Renal cortical epithelial cell (primary cell): ENCODE measurements at regions not wholly inside any gene's neighbourhood (a gene's known extent, or its start where the extent isn't known, plus 50 kb on each side); places are given as distances from the start of the nearest gene placed in this dataset.

Experiments
- DNase-seq: peaks from one replicate; pipeline ENCODE4 v3.0.0-alpha.2; 2011; ENCODE audit warnings: low read depth

DNA sequence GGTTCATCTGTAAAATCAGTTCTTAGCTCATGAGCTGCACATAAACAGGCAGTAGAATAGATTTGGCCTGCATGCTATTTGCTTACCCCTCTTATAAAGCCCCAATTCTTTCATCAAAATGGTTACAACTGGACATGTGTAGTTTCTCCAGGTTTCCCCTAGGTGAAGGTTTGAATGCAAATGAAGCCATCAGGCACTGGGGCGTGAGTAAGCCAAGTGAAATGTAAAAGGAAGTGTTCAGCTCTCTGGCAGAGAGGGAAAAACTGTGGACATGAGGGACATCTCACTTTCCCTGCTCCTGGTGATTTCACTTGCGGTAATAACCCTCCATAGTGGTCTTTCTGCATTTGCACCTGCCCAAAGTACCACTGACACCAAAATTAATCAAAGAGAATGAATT, 1402.3 kb upstream of the LRRTM1 start:
- peak; percentile 10 for DNase-seq

DNA sequence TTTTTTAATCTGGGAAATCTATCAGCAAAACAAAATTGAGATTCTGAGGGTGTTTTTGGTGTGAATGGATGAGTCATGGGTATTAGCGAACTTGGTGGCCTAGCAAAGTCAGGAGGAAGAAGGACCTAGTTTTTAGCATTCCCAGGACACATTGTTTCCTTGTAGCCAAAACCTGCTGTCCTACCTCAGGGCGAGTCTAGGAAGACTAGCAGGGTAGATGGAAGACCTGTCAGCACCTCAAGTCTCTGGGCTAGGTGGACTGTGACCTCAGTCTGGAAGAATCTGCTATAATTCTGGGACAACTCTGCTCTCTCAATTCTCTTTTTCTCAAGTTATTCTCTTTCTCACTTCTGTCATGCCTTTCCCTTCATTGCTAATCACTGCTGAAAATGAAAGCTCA, 1399.3 kb upstream of the LRRTM1 start:
- DNase-seq = no peak

DNA sequence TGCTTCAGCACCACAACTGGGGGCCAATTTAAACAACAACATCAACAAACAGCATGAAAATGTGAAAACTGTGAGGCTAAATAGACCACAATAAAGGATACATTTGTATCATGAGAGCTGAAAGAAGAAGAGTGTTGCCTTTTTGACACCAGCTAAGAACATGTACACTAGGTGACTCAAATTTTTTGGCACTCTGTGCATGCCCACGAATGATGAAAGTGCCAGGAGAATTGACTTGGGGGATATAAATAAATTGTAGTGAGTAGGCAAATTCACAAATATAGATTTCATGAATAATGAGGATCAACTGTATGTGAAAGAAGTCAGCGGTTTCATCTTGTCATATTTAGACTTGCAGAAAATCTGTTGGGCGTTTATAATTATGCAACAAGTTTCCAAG, 1388.0 kb upstream of the LRRTM1 start:
- DNase-seq = no peak

DNA sequence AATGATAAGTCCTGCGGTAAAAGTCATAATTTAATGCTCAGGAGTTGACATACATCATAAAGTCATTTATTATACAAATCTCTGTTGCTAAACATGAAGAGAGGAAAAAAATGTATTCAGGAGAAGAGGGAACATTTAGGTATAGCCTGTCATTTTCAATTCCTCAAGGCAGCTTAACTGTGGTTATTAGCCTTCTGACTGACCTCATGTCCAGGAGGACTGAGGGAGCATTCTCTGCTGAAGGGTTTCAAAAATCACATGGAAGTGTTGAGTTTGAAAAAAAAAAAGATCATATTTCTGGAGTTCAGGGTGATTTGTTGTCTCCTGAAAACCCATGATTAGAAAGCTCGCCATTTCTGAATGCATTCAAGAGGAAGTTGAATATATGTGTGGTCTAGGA, 1371.1 kb upstream of the LRRTM1 start:
- no peak for DNase-seq

DNA sequence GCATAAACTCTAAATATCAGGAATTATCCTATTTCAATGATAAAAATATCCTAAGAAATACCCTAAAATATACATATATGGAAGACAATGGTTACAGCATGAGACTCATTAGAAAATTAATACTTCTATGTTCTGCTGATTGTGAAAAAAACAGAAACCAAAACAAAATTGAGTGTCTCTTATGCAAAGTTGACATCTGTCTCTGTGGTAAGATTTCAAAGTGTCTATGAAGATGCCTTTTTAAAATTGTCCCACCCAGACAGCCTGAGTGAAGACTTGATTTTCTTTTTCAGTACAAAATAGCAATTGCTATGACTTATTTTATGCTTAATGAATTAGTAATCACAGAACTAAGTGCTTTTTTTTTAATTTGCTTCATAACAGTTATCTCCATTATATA, 1368.4 kb upstream of the LRRTM1 start:
- DNase-seq = no peak

DNA sequence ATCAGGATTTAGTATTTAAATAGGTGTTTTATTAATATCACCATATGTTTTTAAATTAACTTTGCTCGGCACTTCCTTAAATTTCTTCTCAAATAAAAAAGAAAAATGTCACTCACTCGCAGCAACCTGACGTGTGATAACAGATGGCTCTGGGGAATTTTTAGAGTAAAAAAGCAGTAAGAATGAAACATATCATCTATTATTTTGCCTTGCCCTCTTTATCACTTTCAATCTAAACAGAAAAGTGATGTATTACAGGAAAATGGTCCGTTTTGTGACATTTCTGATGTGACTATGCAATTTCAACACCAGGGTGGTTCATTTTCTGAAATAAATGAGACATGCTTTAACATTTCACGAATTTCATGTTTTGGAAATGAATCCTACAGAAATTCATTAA, 1368.0 kb upstream of the LRRTM1 start:
- no peak for DNase-seq

DNA sequence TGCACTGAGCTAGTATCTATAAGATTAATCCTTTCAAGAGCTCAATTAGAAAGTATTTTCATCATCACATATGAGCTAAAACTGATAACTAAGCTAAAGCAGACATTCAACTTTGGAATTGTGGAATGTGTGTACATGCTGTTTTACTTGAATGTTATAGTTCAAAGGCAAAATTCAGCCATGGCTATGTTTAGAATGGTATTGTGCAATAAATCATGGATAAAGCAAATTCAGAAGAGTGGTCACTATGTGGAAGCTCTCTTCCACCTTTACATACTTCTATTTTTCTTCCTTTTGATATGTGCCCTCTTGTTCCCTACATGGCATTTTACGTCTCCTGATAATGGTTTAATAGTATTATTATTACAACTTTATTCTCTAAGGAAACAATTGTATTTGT, 1366.3 kb upstream of the LRRTM1 start:
- no peak for DNase-seq

DNA sequence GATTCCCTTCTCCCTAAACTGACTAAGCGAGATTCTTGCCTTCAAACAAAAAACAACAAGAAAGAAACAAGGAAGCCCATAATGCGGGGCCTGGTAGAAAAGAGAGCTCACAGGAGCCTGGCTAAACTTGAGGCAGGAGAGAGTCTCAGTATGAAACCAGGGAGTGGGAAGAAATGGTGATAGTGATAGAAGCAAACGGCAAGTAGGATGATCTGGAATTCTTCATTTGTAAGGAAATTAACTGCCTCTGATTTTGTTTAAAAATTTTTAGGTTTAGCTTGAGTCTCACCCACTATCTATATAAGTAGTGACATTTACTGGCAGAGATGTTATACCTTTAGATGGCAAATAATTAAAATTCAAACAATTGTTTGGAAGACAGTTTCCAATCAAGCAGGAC, 1356.5 kb upstream of the LRRTM1 start:
- DNase-seq = no peak

DNA sequence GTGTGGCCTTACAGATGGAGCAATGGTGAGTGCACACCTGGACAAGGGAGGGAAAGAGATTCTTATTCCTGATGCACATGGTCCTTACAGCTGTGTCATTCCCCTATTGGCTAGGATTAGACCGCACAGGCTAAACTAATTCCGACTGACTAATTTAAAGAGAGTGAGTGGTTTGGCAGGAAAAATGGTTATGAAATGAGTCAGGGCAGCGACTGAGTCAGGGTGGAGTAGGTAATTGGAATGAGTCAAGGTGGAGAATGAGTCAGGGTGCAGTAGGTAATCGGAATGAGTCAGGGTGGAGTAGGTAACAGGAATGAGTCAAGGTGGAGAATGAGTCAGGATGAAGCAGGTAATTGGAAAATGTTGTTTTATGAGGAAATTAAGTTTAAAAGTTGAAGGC, 1353.7 kb upstream of the LRRTM1 start:
- DNase-seq = peak; percentile 94

DNA sequence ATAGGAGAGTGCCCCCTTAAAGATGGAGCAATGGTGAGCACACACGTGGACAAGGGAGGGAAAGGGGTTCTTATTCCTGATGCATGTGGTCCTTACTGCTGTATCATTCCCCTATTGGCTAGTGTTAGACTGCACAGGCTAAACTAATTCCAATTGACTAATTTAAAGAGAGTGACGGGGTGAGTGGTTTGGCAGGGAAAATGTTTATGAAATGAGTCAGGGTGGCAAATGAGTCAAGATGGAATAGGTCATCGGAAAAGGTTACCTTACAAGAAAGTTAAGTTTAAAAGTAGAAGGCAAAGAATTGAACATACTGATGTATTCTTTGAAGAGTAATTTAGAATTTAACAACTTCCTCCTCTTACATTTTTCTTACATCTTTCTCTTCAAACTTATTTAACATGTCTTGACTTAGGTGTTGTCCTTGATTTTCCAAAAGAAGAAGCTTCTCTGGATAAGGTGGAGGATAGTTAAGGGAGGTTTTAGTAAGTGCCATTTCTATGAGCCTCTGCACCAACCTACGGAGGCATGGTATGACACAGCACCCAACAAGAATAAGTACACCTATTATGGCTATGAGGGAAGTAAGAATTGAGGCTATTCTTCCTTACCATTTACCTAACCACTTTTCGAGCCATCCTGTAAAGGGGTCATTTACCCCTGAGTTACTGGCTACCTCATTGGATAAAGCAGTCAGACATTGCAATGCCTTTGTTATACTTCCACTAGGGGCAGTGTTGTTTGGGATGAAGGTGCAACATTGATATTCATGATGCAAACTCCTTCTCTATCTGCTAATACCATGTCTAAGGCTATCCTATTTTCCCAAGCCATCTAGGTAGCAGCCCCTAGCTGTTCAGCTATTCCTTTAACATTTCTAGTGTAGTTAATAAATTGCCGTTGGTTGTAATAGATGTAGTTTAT, 1345.8 kb upstream of the LRRTM1 start:
- DNase-seq = peak; percentile 82

DNA sequence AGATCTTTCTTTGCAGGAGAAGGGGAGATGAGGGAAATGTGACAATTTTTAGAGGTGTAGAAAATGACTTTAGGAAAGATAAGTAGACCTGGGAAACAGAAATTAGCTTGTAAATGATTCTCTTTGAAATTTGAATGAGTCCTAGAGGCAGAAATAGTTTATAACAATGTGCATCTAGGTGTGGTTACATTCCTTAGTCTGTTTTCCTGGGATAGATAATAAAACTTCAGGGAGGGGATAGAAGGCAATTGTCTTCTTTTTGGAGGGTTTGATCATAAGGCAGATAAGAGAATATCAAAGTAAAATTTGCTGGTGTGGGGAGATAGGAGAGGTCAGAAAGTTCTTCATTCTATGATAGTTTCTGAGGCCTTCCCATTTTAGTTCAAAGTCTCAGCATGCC, 1344.3 kb upstream of the LRRTM1 start:
- DNase-seq = peak; percentile 16

DNA sequence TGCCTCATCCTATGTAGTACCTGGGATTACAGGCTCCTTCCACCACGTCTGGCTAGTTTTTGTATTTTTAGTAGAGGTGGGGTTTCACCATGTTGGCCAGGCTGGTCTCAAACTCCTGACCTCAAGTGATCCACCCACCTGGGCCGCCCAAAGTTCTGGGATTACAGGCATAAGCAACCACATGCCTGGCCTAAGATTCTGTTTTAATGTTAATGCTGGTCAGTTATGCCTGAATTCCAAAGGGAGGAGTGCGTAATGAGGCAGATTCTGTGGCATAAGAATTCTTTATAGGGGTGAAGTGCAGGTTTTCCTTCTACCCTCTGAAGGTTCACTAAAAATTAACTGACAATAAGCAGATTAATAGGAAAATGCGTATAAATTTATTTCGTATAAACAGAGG, 1343.8 kb upstream of the LRRTM1 start:
- peak; percentile 16 for DNase-seq

DNA sequence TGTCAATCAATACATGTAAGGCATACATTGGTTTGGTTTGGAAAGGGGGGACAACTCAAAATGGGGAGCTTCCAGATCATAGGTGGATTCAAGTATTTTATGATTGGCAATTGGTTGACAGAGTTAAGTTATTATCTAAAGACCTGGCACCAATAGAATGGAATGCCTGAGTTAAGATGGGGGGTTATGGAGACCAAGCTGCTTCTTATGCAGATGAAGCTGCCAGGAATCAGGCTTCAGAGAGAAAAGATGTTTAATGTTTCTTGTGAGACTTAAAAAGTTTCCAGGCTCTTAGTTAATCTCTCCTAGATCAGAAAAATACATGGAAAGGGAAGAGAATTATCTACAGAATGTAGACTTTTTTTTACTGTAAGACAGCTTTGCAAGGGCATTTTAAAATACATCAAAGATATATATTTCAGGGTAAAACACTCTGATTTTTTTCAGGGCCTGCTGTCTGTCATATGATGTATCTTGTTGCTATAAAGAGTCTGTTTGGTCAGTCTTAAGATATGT, 1343.2 kb upstream of the LRRTM1 start:
- no peak for DNase-seq

DNA sequence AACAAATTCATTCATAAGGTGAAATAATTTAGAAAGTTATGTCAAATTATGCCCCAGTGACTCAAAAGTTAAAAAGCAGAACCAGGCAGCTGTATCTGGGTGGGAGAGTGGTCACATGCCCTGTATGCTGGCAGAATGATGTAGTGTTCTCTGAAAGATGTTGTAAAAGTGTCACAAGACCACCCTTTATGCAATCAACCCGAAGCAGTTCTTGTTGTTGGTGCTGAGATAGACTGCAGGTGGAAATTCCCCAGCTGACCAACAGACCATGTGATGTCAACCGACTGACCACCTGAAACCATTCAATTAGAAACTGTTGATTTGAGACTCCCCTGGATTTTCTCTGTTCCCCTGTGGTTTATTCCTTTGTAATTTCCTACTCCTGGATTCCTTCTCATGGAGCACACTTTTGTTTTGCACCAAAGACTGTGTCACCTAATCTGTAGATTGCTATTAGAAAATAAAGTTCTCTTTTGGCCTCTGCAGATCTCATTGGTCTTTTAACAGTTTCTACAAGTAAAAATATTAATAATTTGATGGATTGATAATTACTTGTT, 1341.3 kb upstream of the LRRTM1 start:
- DNase-seq = peak; percentile 56

DNA sequence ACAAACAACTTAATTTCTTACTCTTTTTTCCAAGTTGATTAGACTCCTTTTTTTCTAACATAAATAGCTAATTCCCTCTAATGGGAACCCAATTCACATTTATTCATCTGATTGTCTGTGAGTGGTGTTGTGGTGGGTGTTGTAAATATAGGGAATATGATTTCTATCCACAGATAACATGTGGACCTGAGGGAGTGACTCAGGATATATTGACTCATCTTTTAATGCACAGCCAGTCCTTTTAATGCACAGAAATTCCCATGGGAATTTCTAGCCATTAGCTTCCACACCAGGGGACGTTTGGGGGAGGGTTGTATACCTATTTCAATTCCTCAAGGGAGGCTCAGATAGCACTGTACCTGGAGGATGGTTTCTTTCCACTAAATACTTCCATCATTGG, 1339.6 kb upstream of the LRRTM1 start:
- DNase-seq = no peak

DNA sequence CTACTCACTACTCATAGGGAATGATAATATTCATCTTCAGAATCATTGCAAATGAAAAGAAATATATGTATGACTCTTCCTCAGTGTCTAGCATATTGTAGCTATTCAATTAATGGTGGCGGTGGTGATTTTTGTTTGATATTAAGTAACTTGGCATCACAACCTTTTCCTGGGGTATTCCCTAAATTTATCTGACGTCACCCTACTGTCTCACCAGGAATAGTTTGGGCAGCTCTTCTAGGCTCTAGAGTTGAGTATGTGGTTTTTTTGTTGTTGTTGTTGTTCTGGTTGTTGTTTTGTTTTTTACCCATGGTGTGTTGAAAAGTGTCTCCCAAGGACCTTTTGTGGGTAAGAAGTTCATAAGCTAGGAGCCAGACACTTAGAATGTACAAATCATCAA, 1320.3 kb upstream of the LRRTM1 start:
- no peak for DNase-seq

DNA sequence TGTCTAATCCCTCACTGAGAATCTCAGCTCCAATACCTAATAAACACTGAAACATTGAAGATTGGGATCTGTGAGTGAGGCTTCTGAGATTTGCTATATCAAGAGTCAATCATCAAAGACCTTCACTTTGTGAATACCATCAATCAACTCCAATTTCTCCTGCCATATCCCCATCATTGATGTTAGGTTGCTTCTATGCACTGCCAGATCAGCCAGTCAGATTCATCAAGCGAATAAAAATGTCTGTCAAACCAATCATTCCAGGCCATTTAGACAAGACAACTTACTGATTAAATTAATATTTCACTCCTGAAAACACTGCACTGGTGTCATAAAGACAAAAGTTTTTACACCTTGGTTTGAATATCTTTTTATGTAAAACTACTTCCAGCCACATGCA, 1295.5 kb upstream of the LRRTM1 start:
- no peak for DNase-seq

DNA sequence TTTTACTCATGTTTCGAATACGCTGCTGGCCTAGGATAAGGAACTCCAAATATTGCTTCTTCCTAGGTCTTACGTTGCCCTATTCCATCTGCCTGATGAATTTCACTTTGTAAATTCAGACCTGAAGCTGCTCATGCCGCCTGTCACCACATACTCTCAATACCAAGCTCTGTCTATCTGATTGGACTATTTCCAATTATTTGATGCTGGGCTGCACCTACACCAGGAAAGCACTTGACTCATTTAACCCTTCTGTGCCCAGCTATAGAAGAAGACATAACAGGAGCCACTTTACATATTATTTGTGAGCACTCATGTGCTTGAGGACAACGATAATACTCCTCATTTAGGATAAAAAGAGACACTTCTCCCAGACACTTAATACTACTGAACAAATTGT, 1293.9 kb upstream of the LRRTM1 start:
- DNase-seq = peak; percentile 36

DNA sequence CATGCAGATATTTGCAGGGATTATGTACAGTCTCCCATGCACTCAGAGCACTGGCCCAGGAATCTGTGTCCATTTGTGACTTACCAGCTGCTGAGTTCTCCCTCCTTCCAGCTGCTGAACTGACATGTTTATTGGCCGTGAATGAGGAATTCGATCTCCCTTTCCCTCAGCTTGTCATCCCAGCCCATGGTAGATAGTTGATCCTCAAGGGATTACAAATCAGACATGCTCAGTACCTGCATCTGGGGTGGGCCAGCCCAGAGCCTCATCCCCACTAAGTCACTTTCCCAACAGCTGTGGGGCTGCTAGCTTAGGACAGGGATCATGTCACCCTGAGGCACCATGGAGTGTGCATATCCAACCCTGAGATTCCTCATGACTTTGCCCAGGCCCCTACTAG, 1284.9 kb upstream of the LRRTM1 start:
- no peak for DNase-seq

DNA sequence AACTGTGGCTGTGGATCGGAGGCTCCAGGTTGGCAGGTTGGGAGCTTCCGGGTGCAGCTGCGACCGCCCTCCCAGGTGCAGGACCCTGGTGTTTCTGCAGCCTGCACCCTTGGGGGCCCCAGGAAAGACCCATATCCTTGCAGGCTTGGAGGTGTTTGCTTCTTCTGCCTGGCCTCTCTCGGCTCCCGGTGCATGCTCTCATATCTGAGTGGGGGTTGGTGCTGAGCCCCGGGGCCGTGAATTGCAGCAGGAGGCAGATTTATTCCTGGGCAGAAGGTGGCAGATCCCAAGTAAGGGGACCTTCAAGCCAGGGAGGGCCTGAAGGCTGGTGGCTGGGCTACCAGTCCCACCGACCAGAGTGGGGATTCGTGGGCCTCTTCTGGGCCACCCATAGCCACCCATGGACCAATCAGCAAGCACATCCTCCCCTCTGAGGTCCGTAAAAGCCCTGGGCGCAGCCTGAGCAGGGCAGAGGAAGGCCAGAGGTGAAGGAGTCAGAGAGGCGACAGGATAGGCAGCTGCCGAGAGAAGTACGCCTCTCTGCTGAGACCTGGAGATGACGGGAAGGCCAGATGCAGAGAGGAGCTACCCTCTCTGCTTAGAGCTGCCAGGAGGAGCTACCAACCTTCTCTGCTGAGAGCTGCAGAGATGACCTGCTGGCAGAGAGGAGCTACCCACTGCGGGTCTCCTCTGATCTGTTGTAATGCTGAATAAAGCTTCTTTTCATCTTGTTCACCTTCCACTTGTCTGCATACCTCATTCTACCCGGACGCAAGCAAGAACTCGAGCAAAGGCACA, 1279.0 kb upstream of the LRRTM1 start:
- DNase-seq = no peak

DNA sequence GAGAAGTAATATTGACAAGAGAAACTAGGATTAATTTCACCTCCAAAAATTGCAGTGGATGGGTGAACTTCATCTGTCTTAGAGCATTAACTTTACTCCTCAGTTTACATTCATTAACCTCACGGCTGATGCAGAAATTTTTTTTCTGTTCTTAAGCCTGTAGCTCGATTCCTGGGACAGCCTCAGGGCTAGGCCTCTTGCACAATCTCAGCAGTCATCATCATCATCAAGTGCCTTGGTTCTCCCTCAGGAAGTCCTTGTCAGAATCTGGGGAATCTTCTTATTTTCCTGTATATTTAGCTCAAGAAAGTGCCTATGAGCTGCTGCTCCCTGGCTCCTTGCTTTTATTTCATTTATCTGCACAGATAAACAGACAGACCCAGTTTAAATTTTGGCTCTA, 1272.2 kb upstream of the LRRTM1 start:
- DNase-seq = peak; percentile 3

DNA sequence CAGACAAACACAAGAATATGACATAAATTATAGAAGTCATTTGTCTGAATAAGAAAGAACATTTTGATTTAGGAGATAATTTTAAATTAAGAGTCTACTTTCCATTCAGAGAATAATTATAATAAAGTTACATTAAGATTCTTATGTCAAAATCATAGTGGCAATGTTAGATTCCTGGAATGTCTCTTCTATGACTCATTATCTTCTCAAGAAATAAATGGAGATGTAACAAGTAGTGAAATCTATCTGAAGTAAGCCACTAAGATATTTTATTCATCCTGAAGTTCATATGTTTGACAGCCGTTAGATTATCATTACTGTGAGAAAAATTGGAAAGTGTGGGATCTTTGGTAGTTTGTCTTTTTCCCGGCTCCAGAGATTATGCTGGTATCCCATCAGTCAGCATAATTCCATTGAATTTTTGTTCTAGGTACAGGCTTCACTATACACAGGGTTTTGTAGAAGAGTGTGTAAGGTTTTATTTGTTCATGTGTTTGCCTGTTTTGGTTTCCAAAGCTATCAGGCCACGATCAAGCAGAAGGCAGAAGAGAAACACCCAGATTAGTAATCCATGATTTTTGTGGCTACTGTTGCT, 1246.6 kb upstream of the LRRTM1 start:
- DNase-seq = no peak
